ENCODE measurements at regions not wholly inside any gene's neighbourhood (a gene's known extent, or its start where the extent isn't known, plus 50 kb on each side); places are given as distances from the start of the nearest gene placed in this dataset.

GRCh38 chr3:89877230-89877629 lies 769.8 kb downstream of the EPHA3 start:
- no peak for TF ChIP-seq ZNF112 (tag by site-specific recombination; IDR thresholded peaks at IDR 0.05)
- no peak overlapping the region for H3K4me3 ChIP-seq (ENCODE audit: low read depth, low read length)
- no peak overlapping the region for H3K27ac ChIP-seq (ENCODE audit: extremely low read depth, low read depth, low read length)
- H3K36me3 ChIP-seq (ENCODE audit: control insufficient read depth in 2 of 2, insufficient read depth in 1 of 2, low read length in 2 of 2) = no peaks in the 10 kb centered on the region
- POLR2A ChIA-PET = interaction anchor here (0.6 kb wide), 1 partner anchor 87 kb away, joined by 5 read pairs; no protein-coding TSS in a partner anchor
- H3K4me1 ChIP-seq (ENCODE audit: control insufficient read depth, insufficient read depth, low read length) = no peaks in the 10 kb centered on the region
- CTCF ChIA-PET = interaction anchor here (0.9 kb wide), 1 partner anchor 214 kb away, joined by 3 read pairs; no protein-coding TSS in a partner anchor
- H3K9me3 ChIP-seq (ENCODE audit: control insufficient read depth, insufficient read depth, low read depth, low read length) = no peaks in the 10 kb centered on the region

- CTCF ChIA-PET = no interaction called here
- H3K9me3 ChIP-seq (ENCODE audit: control insufficient read depth, insufficient read depth, low read depth, low read length) = no peaks in the 10 kb centered on the region
- no peaks in the 10 kb centered on the region for H3K36me3 ChIP-seq (ENCODE audit: control insufficient read depth in 2 of 2, insufficient read depth in 1 of 2, low read length in 2 of 2)
- TF ChIP-seq ZNF473 (tag by site-specific recombination; IDR thresholded peaks at IDR 0.05) = no peak
- TF ChIP-seq SCRT2 (tag by site-specific recombination; IDR thresholded peaks at IDR 0.05) = no peak
- TF ChIP-seq ZSCAN18 (tag by site-specific recombination; IDR thresholded peaks at IDR 0.05) = no peak
- no peak for TF ChIP-seq ZNF624 (tag by site-specific recombination; IDR thresholded peaks at IDR 0.05)
- no peak for TF ChIP-seq KLF16 (tag by site-specific recombination; IDR thresholded peaks at IDR 0.05)
- no peak for TF ChIP-seq ZNF2 (tag by site-specific recombination; IDR thresholded peaks at IDR 0.05)
- no peak for TF ChIP-seq SETDB1 (IDR thresholded peaks at IDR 0.05; ENCODE audit: insufficient read length, low read length)
- no peak for TF ChIP-seq HOXD13 (CRISPR knock-in tag; IDR thresholded peaks at IDR 0.05; ENCODE audit: borderline replicate concordance)
- TF ChIP-seq EGR2 (tag by site-specific recombination; IDR thresholded peaks at IDR 0.05; ENCODE audit: low read depth) = no peak
- no peak for TF ChIP-seq ZNF629 (tag by site-specific recombination; IDR thresholded peaks at IDR 0.05)
- no peak overlapping the region for H3K27ac ChIP-seq (ENCODE audit: extremely low read depth, low read depth, low read length)
- no peak overlapping the region for H3K4me3 ChIP-seq (ENCODE audit: low read depth, low read length)
- POLR2A ChIA-PET = no interaction called here
- no peaks in the 10 kb centered on the region for H3K4me1 ChIP-seq (ENCODE audit: control insufficient read depth, insufficient read depth, low read length)
Observed at GRCh38 chr3:89889386-89889785, 782.0 kb downstream of the EPHA3 start.

GRCh38 chr3:89908711-89909213 lies 801.3 kb downstream of the EPHA3 start:
- POLR2A ChIA-PET = no interaction called here
- Histone ChIP-seq H3K27ac (ENCODE audit: extremely low read depth, low read depth, low read length) (no peak overlapping the region), H3K36me3 (ENCODE audit: control insufficient read depth in 2 of 2, insufficient read depth in 1 of 2, low read length in 2 of 2) (no peaks in the 10 kb centered on the region), H3K4me3 (ENCODE audit: low read depth, low read length) (no peak overlapping the region), H3K9me3 (ENCODE audit: control insufficient read depth, insufficient read depth, low read depth, low read length) (no peaks in the 10 kb centered on the region), H3K4me1 (ENCODE audit: control insufficient read depth, insufficient read depth, low read length) (no peaks in the 10 kb centered on the region)
- CTCF ChIA-PET = interaction anchor here (0.7 to 0.9 kb wide), 2 partner anchors 75 to 181 kb away, joined by 3 read pairs; no protein-coding TSS in a partner anchor
- TF ChIP-seq ZNF391 (tag by site-specific recombination; IDR thresholded peaks at IDR 0.05; ENCODE audit: borderline replicate concordance, low read depth) = no peak
- no peak for TF ChIP-seq KLF8 (tag by site-specific recombination; IDR thresholded peaks at IDR 0.05)
- TF ChIP-seq ZBTB10 (tag by site-specific recombination; IDR thresholded peaks at IDR 0.05) = no peak
- TF ChIP-seq KLF10 (tag by site-specific recombination; IDR thresholded peaks at IDR 0.05) = no peak
- no peak for TF ChIP-seq ZNF558 (tag by site-specific recombination; IDR thresholded peaks at IDR 0.05)

GRCh38 chr3:89912031-89912430 lies 804.6 kb downstream of the EPHA3 start:
- Histone ChIP-seq H3K9me3 (ENCODE audit: control insufficient read depth, insufficient read depth, low read depth, low read length) (no peaks in the 10 kb centered on the region), H3K36me3 (ENCODE audit: control insufficient read depth in 2 of 2, insufficient read depth in 1 of 2, low read length in 2 of 2) (no peaks in the 10 kb centered on the region), H3K4me3 (ENCODE audit: low read depth, low read length) (no peak overlapping the region), H3K27ac (ENCODE audit: extremely low read depth, low read depth, low read length) (no peak overlapping the region), H3K4me1 (ENCODE audit: control insufficient read depth, insufficient read depth, low read length) (no peaks in the 10 kb centered on the region)
- CTCF ChIA-PET = no interaction called here
- POLR2A ChIA-PET = no interaction called here
- TF ChIP-seq MEIS1 (CRISPR knock-in tag; IDR thresholded peaks at IDR 0.05; ENCODE audit: borderline replicate concordance) = no peak
- no peak for TF ChIP-seq ZNF621 (tag by site-specific recombination; IDR thresholded peaks at IDR 0.05)
- no peak for TF ChIP-seq ZNF211 (tag by site-specific recombination; IDR thresholded peaks at IDR 0.05; ENCODE audit: low read depth)
- TF ChIP-seq ZBTB7A (tag by site-specific recombination; IDR thresholded peaks at IDR 0.05; ENCODE audit: low read depth) = no peak
- no peak for TF ChIP-seq ZNF138 (tag by site-specific recombination; IDR thresholded peaks at IDR 0.05; ENCODE audit: borderline replicate concordance)
- TF ChIP-seq ZNF26 (tag by site-specific recombination; IDR thresholded peaks at IDR 0.05) = no peak
- no peak for TF ChIP-seq ZFHX2 (tag by site-specific recombination; conservative IDR thresholded peaks at IDR 0.05)
- TF ChIP-seq GLIS1 (tag by site-specific recombination; IDR thresholded peaks at IDR 0.05) = no peak
- TF ChIP-seq ZNF404 (tag by site-specific recombination; IDR thresholded peaks at IDR 0.05) = no peak

All from HEK293 (cell line).